Testis (tissue), 2 donors: ENCODE measurements at regions not wholly inside any gene's neighbourhood (a gene's known extent, or its start where the extent isn't known, plus 50 kb on each side); places are given as distances from the start of the nearest gene placed in this dataset.

ENCODE experiments used
- POLR2A ChIP-seq: fragments of 450-650 bp; IDR thresholded peaks from one replicate; pipeline ENCODE4 v1.6.1; 2017; ENCODE audit warnings: antibody characterized with exemption, mild to moderate bottlenecking, moderate library complexity
- TF ChIP-seq, protein P1 (sequence below), 3 experiments: fragments of 450-650 bp in 2 of 3; fragments of 200-600 bp in 1 of 3; sonication (generic) in 1 of 3; IDR thresholded peaks; one replicate each; pipeline ENCODE4 v1.5.1; 2016 to 2019; ENCODE audit warnings: antibody characterized with exemption in 3 of 3, mild to moderate bottlenecking in 2 of 3, moderate library complexity in 1 of 3

DNA sequence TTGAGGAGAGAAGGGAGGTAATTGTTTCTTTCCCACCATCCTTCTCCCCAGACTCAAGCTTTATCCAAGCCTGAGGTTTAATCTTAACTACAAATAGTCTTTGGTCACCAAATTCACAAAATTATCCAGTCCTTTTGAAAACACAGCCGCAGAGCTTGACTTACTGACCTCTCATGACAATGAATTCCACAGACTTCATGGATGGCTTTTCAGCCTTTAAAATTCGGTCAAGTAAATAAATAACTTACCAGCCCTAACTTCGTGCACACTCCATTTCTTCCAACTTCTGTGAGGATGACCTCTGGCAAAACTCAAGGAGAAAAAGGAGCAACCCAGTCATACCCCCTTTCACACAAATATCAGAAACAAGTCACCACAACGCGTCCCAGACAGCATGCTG lies 137.0 kb upstream of the CDKN3 start:
- TF ChIP-seq, protein P1, sequence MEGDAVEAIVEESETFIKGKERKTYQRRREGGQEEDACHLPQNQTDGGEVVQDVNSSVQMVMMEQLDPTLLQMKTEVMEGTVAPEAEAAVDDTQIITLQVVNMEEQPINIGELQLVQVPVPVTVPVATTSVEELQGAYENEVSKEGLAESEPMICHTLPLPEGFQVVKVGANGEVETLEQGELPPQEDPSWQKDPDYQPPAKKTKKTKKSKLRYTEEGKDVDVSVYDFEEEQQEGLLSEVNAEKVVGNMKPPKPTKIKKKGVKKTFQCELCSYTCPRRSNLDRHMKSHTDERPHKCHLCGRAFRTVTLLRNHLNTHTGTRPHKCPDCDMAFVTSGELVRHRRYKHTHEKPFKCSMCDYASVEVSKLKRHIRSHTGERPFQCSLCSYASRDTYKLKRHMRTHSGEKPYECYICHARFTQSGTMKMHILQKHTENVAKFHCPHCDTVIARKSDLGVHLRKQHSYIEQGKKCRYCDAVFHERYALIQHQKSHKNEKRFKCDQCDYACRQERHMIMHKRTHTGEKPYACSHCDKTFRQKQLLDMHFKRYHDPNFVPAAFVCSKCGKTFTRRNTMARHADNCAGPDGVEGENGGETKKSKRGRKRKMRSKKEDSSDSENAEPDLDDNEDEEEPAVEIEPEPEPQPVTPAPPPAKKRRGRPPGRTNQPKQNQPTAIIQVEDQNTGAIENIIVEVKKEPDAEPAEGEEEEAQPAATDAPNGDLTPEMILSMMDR (IDR thresholded peaks at IDR 0.05), result no peak
- TF ChIP-seq POLR2A, result no peak
